ENCODE measurements at regions not wholly inside any gene's neighbourhood (a gene's known extent, or its start where the extent isn't known, plus 50 kb on each side); places are given as distances from the start of the nearest gene placed in this dataset.
"Not testable (repeated sequence)": the region's sequence is repeated elsewhere in the genome, so short reads cannot be mapped to it uniquely, and the experiment has no call there.

DNA sequence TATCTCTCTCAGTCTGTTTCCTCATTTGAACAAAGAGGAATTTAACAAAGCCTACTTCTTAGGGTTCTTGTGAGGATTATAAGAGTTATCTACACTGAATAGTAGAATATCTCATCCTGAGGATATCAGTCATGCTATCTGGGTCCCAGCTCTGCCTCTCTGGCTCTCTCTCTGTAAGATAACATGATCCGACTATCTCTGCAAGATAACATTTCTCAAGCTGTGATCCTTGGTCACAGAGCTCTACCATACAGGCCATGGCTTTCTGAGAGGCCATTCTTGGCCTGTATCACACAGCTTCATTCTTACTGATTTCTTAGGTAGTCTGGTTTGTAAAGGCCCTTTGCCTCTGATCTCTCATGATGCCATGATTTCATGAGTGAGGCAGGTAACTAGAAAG lies 71.0 kb upstream of the TRABD2B start:
- intact Hi-C loops (cut with DNase I): no loop called here
- H3K4me1 ChIP-seq: peaks cover 0 to 15% of the 10 kb centered on the region in 2 donors
- H3K27ac ChIP-seq: no peak overlapping the region
- no peaks in the 10 kb centered on the region for H3K36me3 ChIP-seq
- no peaks in the 10 kb centered on the region for H3K9me3 ChIP-seq
- no peak overlapping the region for H3K4me3 ChIP-seq
- TF ChIP-seq, protein P1, sequence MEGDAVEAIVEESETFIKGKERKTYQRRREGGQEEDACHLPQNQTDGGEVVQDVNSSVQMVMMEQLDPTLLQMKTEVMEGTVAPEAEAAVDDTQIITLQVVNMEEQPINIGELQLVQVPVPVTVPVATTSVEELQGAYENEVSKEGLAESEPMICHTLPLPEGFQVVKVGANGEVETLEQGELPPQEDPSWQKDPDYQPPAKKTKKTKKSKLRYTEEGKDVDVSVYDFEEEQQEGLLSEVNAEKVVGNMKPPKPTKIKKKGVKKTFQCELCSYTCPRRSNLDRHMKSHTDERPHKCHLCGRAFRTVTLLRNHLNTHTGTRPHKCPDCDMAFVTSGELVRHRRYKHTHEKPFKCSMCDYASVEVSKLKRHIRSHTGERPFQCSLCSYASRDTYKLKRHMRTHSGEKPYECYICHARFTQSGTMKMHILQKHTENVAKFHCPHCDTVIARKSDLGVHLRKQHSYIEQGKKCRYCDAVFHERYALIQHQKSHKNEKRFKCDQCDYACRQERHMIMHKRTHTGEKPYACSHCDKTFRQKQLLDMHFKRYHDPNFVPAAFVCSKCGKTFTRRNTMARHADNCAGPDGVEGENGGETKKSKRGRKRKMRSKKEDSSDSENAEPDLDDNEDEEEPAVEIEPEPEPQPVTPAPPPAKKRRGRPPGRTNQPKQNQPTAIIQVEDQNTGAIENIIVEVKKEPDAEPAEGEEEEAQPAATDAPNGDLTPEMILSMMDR (IDR thresholded peaks at IDR 0.05): no peak
- H3K27me3 ChIP-seq: no peaks in the 10 kb centered on the region
- DNase-seq (ENCODE audit: low spot score in 2 of 2): no peak

DNA sequence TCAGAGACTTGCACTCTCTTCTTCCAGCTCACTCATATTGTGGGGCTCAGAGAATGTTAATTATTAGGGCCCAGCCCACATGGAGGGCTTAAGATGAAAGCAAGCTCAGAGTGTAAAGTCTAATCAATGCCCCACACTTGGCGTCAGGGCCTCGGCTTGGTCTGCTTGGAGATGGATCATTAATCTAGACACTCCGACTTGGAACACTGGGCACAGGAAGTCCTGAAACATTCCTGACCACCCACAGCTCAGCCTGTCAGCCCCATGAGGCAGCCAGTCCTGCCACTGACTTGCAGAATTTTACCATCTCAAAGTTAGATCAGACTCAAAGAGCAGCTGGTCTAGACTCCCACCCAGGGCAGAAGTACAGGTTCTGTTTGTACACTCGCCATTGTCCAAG lies 69.8 kb upstream of the TRABD2B start:
- Histone ChIP-seq H3K27ac (no peak overlapping the region), H3K27me3 (no peaks in the 10 kb centered on the region), H3K9me3 (no peaks in the 10 kb centered on the region), H3K4me3 (no peak overlapping the region), H3K4me1 (peaks cover 0 to 15% of the 10 kb centered on the region in 2 donors), H3K36me3 (no peaks in the 10 kb centered on the region)
- intact Hi-C loops (cut with DNase I): loop anchor here (2.0 kb wide), 1 partner anchor 16 kb away; no protein-coding TSS in a partner anchor
- TF ChIP-seq, protein P1 (IDR thresholded peaks at IDR 0.05): no peak
- peak in 1 of 2 donors; percentile 53 for DNase-seq (ENCODE audit: low spot score in 2 of 2)

DNA sequence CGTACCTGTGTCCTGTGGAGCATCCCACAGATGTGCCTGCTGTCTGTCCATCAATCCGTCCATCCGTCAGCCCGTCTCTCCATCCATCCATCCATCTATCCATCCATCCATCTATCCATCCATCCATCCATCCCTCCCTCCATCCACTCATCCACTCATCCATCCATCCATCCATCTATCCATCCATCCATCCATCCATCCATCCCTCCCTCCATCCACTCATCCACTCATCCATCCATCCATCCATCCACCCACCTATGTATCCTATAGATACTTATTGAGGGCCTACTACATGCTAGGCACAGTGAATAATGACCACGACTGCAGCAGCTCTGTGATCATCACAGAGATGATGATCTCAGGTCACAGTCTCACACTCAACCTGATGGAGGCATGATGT lies 67.5 kb upstream of the TRABD2B start:
- not testable (repeated sequence) for H3K4me3 ChIP-seq; H3K36me3 ChIP-seq; DNase-seq (ENCODE audit: low spot score in 2 of 2); H3K9me3 ChIP-seq; H3K27ac ChIP-seq; H3K27me3 ChIP-seq
- intact Hi-C loops (cut with DNase I): loop anchor here (5.0 kb wide), 1 partner anchor 327 kb away; no protein-coding TSS in a partner anchor
- peaks cover 0 to 16% of the 10 kb centered on the region in 2 donors for H3K4me1 ChIP-seq

DNA sequence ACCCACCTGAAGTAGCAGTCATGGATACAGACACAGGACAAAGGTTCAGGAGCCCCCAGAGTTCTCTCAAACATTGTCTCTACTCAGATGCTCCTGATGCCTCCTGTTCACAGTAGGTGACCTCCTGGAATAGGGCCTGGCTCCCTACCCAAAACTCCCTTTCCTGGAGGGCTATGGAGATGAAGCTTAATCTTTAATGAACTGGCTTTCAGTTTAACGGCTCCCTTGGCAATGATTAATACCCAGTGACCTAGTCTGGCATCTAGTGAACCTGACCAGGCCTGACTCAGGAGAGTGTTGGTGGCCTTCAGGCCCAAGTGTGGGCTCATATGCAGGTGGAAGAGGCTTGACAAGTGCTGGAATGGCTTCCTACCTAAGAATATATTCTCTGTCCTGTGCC lies 65.2 kb upstream of the TRABD2B start:
- TF ChIP-seq, protein P1 (IDR thresholded peaks at IDR 0.05): no peak
- Histone ChIP-seq H3K27ac (no peak overlapping the region), H3K4me3 (no peak overlapping the region), H3K36me3 (no peaks in the 10 kb centered on the region), H3K9me3 (no peaks in the 10 kb centered on the region), H3K4me1 (peaks cover 0 to 6% of the 10 kb centered on the region in 2 donors), H3K27me3 (no peaks in the 10 kb centered on the region)
- DNase-seq (ENCODE audit: low spot score in 2 of 2): no peak
- intact Hi-C loops (cut with DNase I): loop anchor here (5.0 kb wide), 1 partner anchor 325 kb away; no protein-coding TSS in a partner anchor

DNA sequence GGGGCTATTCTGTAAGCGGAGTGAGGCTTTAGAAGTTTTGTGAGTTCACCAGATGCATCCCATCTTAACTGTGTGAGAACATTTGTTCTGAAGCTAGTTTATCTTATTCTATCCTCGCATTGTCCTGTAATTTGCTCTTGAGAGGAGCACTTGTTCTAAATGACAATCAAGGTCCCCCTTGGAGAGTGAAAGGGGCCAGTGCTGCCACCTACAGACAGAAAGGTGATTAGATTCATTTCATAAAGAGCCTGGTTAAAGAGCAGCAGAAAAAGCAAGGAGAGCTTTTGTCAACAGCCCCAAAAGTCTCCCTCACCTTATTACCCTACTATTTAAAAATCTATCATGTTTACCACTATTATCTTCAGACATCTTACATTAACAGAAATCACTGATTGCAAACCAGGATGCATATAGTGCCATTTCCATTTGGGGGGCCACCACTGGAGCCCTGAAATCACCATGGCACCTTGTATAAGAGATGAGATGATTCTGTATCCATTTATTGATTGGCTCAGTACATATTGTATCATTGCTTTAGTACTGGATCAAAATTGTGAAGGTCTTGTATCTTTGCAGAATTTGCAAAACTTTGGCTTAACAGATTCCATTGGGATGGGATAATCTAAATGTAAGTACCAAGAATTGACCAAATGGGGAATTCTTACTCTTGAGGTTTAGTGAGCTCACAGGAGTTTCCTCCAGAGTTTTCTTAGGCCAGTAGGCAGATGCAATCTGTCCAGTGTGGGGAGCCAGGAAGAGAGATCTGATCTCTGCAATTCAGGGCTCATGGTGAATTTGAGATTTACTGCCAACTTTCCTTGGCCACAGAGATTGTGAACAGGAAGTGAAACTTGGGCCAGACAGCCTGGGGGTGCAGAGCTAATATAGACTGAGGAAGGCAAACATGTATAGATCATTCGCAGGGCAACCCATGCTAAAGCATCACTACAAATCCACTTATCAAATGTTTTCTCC lies 64.3 kb upstream of the TRABD2B start:
- no peaks in the 10 kb centered on the region for H3K9me3 ChIP-seq
- peak in 1 of 2 donors; percentile 84 for DNase-seq (ENCODE audit: low spot score in 2 of 2)
- no peaks in the 10 kb centered on the region for H3K27me3 ChIP-seq
- TF ChIP-seq, protein P1 (IDR thresholded peaks at IDR 0.05): peak; percentile 53 to 81 (median 67)
- intact Hi-C loops (cut with DNase I): loop anchor here (1.0 to 5.0 kb wide), 2 partner anchors 64 to 324 kb away; partner anchors contain the start of gene TRABD2B
- H3K27ac ChIP-seq: no peak overlapping the region
- peaks cover 0 to 6% of the 10 kb centered on the region in 2 donors for H3K4me1 ChIP-seq
- H3K4me3 ChIP-seq: no peak overlapping the region
- H3K36me3 ChIP-seq: no peaks in the 10 kb centered on the region

DNA sequence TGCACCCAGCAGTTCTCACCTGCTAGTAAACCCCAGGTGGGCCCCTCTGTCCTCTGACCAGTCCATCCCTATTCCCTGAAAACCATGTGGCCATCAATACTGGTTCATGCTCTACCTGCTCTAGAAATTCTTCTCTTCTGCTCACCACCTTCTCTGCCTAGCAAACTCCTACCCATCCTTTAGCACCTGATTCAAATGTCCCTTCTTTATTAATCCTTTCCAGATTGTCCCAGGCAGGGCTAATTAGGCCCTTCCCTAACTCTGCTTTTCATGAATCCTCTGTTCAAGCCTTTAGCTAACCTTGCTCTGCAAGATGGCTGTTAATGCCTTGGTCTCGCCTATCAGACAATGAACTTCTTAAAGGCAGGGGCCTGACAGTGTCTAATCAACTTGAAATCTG lies 62.1 kb upstream of the TRABD2B start:
- Histone ChIP-seq H3K9me3 (no peaks in the 10 kb centered on the region), H3K4me3 (no peak overlapping the region), H3K36me3 (no peaks in the 10 kb centered on the region), H3K4me1 (peaks cover 0 to 6% of the 10 kb centered on the region in 2 donors), H3K27me3 (no peaks in the 10 kb centered on the region), H3K27ac (no peak overlapping the region)
- TF ChIP-seq, protein P1 (IDR thresholded peaks at IDR 0.05): no peak
- intact Hi-C loops (cut with DNase I): no loop called here
- no peak for DNase-seq (ENCODE audit: low spot score in 2 of 2)
